ENCODE measurements at regions not wholly inside any gene's neighbourhood (a gene's known extent, or its start where the extent isn't known, plus 50 kb on each side); places are given as distances from the start of the nearest gene placed in this dataset.
"Not testable (repeated sequence)": the region's sequence is repeated elsewhere in the genome, so short reads cannot be mapped to it uniquely, and the experiment has no call there.

DNA sequence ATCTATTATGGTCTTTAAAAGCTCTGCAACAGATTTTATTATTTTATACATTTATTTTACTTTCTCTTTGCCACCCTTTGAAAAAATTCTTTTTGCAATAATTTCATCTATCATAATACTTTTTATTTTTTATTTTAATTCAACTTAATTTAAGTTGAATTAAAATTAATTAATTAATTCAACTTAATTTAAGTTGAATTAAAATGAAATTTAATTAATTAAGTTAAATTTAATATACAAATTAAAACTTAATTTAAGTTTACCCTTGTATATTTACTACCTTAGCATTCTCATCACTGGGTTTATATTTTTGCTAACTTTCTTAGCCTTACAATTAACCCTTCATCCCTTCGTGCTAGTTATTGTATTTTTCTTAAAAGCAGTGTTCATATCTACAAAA, 301.4 kb downstream of the SLITRK5 start:
- H3K9me3 ChIP-seq (ENCODE audit: low read depth) = no peaks in the 10 kb centered on the region
- H3K9ac ChIP-seq = no peak overlapping the region
- no peaks in the 10 kb centered on the region for H3K36me3 ChIP-seq
- H4K20me1 ChIP-seq (ENCODE audit: low read depth) = no peaks in the 10 kb centered on the region
- H3F3A ChIP-seq (ENCODE audit: low read depth) = no peaks in the 10 kb centered on the region
- no peak overlapping the region for H3K27ac ChIP-seq
- H3K4me1 Mint-ChIP-seq = no peaks in the 10 kb centered on the region
- H3K4me2 ChIP-seq = no peak overlapping the region
- H3K79me2 ChIP-seq (ENCODE audit: low read depth) = no peaks in the 10 kb centered on the region
- no peaks in the 10 kb centered on the region for H3K4me1 ChIP-seq
- no peak overlapping the region for H3K4me3 ChIP-seq
- no peak overlapping the region for H3K4me3 Mint-ChIP-seq
- no peak for DNase-seq (ENCODE audit: low spot score)
- no peaks in the 10 kb centered on the region for H3K27me3 ChIP-seq
- H3K27me3 Mint-ChIP-seq (ENCODE audit: insufficient read depth, low read depth) = no peaks in the 10 kb centered on the region
- H2AFZ ChIP-seq (replicated peaks) = no peak overlapping the region
- H3K27ac Mint-ChIP-seq = no peak overlapping the region
- H3K36me3 Mint-ChIP-seq = no peaks in the 10 kb centered on the region
- TF ChIP-seq EZH2 (IDR thresholded peaks at IDR 0.05) (no peak), EZH2phosphoT487 (IDR thresholded peaks at IDR 0.05) (no peak)
- TF ChIP-seq, protein P1, sequence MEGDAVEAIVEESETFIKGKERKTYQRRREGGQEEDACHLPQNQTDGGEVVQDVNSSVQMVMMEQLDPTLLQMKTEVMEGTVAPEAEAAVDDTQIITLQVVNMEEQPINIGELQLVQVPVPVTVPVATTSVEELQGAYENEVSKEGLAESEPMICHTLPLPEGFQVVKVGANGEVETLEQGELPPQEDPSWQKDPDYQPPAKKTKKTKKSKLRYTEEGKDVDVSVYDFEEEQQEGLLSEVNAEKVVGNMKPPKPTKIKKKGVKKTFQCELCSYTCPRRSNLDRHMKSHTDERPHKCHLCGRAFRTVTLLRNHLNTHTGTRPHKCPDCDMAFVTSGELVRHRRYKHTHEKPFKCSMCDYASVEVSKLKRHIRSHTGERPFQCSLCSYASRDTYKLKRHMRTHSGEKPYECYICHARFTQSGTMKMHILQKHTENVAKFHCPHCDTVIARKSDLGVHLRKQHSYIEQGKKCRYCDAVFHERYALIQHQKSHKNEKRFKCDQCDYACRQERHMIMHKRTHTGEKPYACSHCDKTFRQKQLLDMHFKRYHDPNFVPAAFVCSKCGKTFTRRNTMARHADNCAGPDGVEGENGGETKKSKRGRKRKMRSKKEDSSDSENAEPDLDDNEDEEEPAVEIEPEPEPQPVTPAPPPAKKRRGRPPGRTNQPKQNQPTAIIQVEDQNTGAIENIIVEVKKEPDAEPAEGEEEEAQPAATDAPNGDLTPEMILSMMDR (IDR thresholded peaks at IDR 0.05) = no peak
- H3K9me3 Mint-ChIP-seq = peaks cover 2% of the 10 kb centered on the region

DNA sequence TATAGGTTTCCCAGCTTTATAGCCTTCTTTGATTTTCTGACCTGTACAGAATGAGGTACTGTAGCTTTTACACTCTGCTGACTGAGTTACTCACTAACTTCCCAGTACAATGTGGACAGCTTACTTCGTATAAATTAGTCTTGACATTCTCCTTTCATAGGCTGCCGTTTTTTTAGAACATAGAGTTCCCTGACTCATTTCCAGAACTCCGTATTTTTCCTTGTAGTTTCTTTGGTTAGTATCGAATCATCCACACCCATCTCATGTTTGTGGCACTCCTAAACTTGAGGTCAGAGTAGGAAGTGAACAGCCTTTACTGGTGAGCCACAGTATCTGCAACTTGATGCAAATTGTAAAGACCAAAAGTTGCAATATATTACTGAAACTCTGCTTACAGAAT, 303.9 kb downstream of the SLITRK5 start:
- TF ChIP-seq, protein P1 (IDR thresholded peaks at IDR 0.05) = no peak
- TF ChIP-seq EZH2phosphoT487 (IDR thresholded peaks at IDR 0.05) = no peak
- no peak for DNase-seq (ENCODE audit: low spot score)
- H3K79me2 ChIP-seq (ENCODE audit: low read depth) = no peaks in the 10 kb centered on the region
- no peak overlapping the region for H3K9ac ChIP-seq
- no peaks in the 10 kb centered on the region for H4K20me1 ChIP-seq (ENCODE audit: low read depth)
- no peaks in the 10 kb centered on the region for H3K27me3 Mint-ChIP-seq (ENCODE audit: insufficient read depth, low read depth)
- H3K36me3 Mint-ChIP-seq = no peaks in the 10 kb centered on the region
- no peaks in the 10 kb centered on the region for H3F3A ChIP-seq (ENCODE audit: low read depth)
- H3K9me3 ChIP-seq (ENCODE audit: low read depth) = no peaks in the 10 kb centered on the region
- H3K9me3 Mint-ChIP-seq = peaks cover 2% of the 10 kb centered on the region
- no peaks in the 10 kb centered on the region for H3K27me3 ChIP-seq
- no peaks in the 10 kb centered on the region for H3K36me3 ChIP-seq
- no peaks in the 10 kb centered on the region for H3K4me1 Mint-ChIP-seq
- no peak overlapping the region for H3K4me3 ChIP-seq
- H3K4me2 ChIP-seq = no peak overlapping the region
- H2AFZ ChIP-seq (replicated peaks) = no peak overlapping the region
- H3K4me3 Mint-ChIP-seq = no peak overlapping the region
- no peak overlapping the region for H3K27ac Mint-ChIP-seq
- no peaks in the 10 kb centered on the region for H3K4me1 ChIP-seq
- no peak overlapping the region for H3K27ac ChIP-seq

DNA sequence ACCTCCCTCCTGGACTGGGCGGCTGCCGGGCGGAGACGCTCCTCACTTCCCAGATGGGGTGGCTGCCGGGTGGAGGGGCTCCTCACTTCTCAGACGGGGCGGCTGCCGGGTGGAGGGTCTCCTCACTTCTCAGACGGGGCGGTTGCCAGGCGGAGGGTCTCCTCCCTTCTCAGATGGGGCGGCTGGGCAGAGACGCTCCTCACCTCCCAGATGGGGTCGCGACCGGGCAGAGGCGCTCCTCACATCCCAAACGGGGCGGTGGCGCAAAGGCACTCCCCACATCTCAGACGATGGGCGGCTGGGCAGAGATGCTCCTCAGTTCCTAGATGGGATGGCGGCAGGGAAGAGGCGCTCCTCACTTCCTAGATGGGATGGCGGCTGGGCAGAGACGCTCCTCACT, 305.5 kb downstream of the SLITRK5 start:
- H3K4me1 ChIP-seq; H3K4me3 ChIP-seq; H3K27me3 ChIP-seq; H3F3A ChIP-seq (ENCODE audit: low read depth); H3K36me3 Mint-ChIP-seq; H3K9ac ChIP-seq; H3K27me3 Mint-ChIP-seq (ENCODE audit: insufficient read depth, low read depth); H3K9me3 ChIP-seq (ENCODE audit: low read depth); H3K36me3 ChIP-seq; H3K9me3 Mint-ChIP-seq; DNase-seq (ENCODE audit: low spot score); H3K4me1 Mint-ChIP-seq; H3K27ac Mint-ChIP-seq; H3K79me2 ChIP-seq (ENCODE audit: low read depth); H4K20me1 ChIP-seq (ENCODE audit: low read depth); H3K4me3 Mint-ChIP-seq; H3K27ac ChIP-seq; H3K4me2 ChIP-seq; H2AFZ ChIP-seq (replicated peaks): not testable (repeated sequence)

DNA sequence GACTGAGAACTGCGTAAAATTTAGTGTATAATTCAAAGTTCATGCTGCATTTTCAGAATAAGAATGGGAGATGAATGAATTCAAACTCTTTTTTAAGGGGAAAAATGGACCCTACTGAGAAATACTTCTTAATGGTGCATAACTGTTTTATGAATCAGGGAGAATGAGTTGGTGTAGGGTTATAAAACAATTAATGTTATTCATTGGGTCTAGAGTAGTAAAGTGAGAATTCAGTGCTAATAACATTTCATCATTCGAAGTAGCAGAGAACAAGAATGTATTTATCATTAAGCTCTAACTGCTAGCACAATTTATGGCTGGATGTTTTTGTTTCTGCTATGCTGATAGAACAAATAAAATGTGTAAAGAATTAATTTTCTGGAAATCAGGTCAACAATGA, 310.2 kb downstream of the SLITRK5 start:
- Histone ChIP-seq H2AFZ (replicated peaks) (no peak overlapping the region), H4K20me1 (ENCODE audit: low read depth) (no peaks in the 10 kb centered on the region), H3K79me2 (ENCODE audit: low read depth) (no peaks in the 10 kb centered on the region), H3K9me3 (ENCODE audit: low read depth) (no peaks in the 10 kb centered on the region), H3K27ac (no peak overlapping the region), H3K4me3 (no peak overlapping the region), H3K4me2 (no peak overlapping the region), H3F3A (ENCODE audit: low read depth) (no peaks in the 10 kb centered on the region), H3K9ac (no peak overlapping the region), H3K36me3 (no peaks in the 10 kb centered on the region), H3K4me1 (no peaks in the 10 kb centered on the region), H3K27me3 (no peaks in the 10 kb centered on the region)
- H3K4me3 Mint-ChIP-seq = no peak overlapping the region
- no peak for DNase-seq (ENCODE audit: low spot score)
- no peak overlapping the region for H3K27ac Mint-ChIP-seq
- H3K9me3 Mint-ChIP-seq = peaks cover 4% of the 10 kb centered on the region
- H3K36me3 Mint-ChIP-seq = no peaks in the 10 kb centered on the region
- no peaks in the 10 kb centered on the region for H3K27me3 Mint-ChIP-seq (ENCODE audit: insufficient read depth, low read depth)
- H3K4me1 Mint-ChIP-seq = no peaks in the 10 kb centered on the region
- TF ChIP-seq, protein P1 (IDR thresholded peaks at IDR 0.05) = no peak
- TF ChIP-seq EZH2 (IDR thresholded peaks at IDR 0.05) = no peak
- TF ChIP-seq EZH2phosphoT487 (IDR thresholded peaks at IDR 0.05) = no peak

All from neural progenitor cell (in vitro differentiated cells).